H9 (cell line): ENCODE measurements at regions not wholly inside any gene's neighbourhood (a gene's known extent, or its start where the extent isn't known, plus 50 kb on each side); places are given as distances from the start of the nearest gene placed in this dataset.

Source experiments
- DNase-seq: peaks from one replicate; pipeline ENCODE4 v3.0.0-alpha.2; 2017
- H2AFZ ChIP-seq: one replicate; pipeline ENCODE4 v1.6.1; 2013; ENCODE audit warnings: mild to moderate bottlenecking, low read length, control low read depth, moderate library complexity
- H2AK5ac ChIP-seq: 2 replicates; pipeline ENCODE4 v1.6.1; 2013; ENCODE audit warnings: low read length, control low read depth, mixed read lengths; ENCODE audit not compliant: insufficient read length
- H2BK120ac ChIP-seq: one replicate; pipeline ENCODE4 v1.6.1; 2013; ENCODE audit warnings: low read depth, mild to moderate bottlenecking, low read length, control low read depth, inconsistent platforms; ENCODE audit not compliant: poor library complexity, severe bottlenecking
- H2BK12ac ChIP-seq: 2 replicates; pipeline ENCODE4 v1.6.1; 2013; ENCODE audit warnings: low read length, control low read depth, mixed read lengths, low read depth; ENCODE audit not compliant: insufficient read length
- H2BK15ac ChIP-seq: 2 replicates; pipeline ENCODE4 v1.6.1; 2013; ENCODE audit warnings: low read depth, low read length, control low read depth
- H2BK20ac ChIP-seq: one replicate; pipeline ENCODE4 v1.6.1; 2013; ENCODE audit warnings: low read depth, mild to moderate bottlenecking, low read length, control low read depth, inconsistent platforms; ENCODE audit not compliant: poor library complexity, severe bottlenecking
- H2BK5ac ChIP-seq: 2 replicates; pipeline ENCODE4 v1.6.1; 2013; ENCODE audit warnings: low read length, control low read depth, mixed read lengths; ENCODE audit not compliant: insufficient read length
- H3K14ac ChIP-seq: 2 replicates; pipeline ENCODE4 v1.6.1; 2013; ENCODE audit warnings: low read length, control low read depth; ENCODE audit not compliant: insufficient read depth
- H3K18ac ChIP-seq: 2 replicates; pipeline ENCODE4 v1.6.1; 2013; ENCODE audit warnings: low read depth, mild to moderate bottlenecking, mixed read lengths, low read length, control low read depth; ENCODE audit not compliant: insufficient read length
- H3K23ac ChIP-seq: 2 replicates; pipeline ENCODE4 v1.6.1; 2013; ENCODE audit warnings: low read length, control low read depth, mixed read lengths, low read depth; ENCODE audit not compliant: insufficient read length
- H3K23me2 ChIP-seq: 2 replicates; pipeline ENCODE4 v1.6.1; 2013; ENCODE audit warnings: low read depth, mild to moderate bottlenecking, mixed read lengths, low read length, control low read depth; ENCODE audit not compliant: insufficient read length, poor library complexity, severe bottlenecking
- H3K27ac ChIP-seq: 2 replicates; pipeline ENCODE4 v1.5.1; 2013; ENCODE audit warnings: low read length, control low read depth, mixed read lengths, low read depth; ENCODE audit not compliant: insufficient read length
- H3K27me3 ChIP-seq: 2 replicates; pipeline ENCODE4 v1.6.1; 2013; ENCODE audit warnings: low read length, control low read depth, inconsistent platforms; ENCODE audit not compliant: insufficient read depth
- H3K4ac ChIP-seq: 2 replicates; pipeline ENCODE4 v1.6.1; 2013; ENCODE audit warnings: low read depth, mild to moderate bottlenecking, control low read depth, inconsistent platforms, low read length, moderate library complexity
- H3K4me1 ChIP-seq: 2 replicates; pipeline ENCODE4 v1.6.1; 2013; ENCODE audit warnings: low read length, control low read depth, inconsistent platforms; ENCODE audit not compliant: insufficient read depth
- H3K4me2 ChIP-seq: 2 replicates; pipeline ENCODE4 v1.6.1; 2013; ENCODE audit warnings: low read length, control low read depth, mixed read lengths; ENCODE audit not compliant: insufficient read length, insufficient read depth
- H3K56ac ChIP-seq: 2 replicates; pipeline ENCODE4 v1.6.1; 2013; ENCODE audit warnings: low read depth, mild to moderate bottlenecking, mixed read lengths, low read length, control low read depth; ENCODE audit not compliant: insufficient read length
- H3K79me1 ChIP-seq: 2 replicates; pipeline ENCODE4 v1.6.1; 2013; ENCODE audit warnings: low read depth, mild to moderate bottlenecking, moderate library complexity, low read length, control low read depth, inconsistent platforms; ENCODE audit not compliant: insufficient read depth, poor library complexity, severe bottlenecking
- H3K79me2 ChIP-seq: 2 replicates; pipeline ENCODE4 v1.6.1; 2013; ENCODE audit warnings: low read length, control low read depth, inconsistent platforms; ENCODE audit not compliant: insufficient read depth
- H3K9ac ChIP-seq: 2 replicates; pipeline ENCODE4 v1.6.1; 2013; ENCODE audit warnings: low read length, control low read depth, mixed read lengths; ENCODE audit not compliant: insufficient read length; ENCODE audit errors: extremely low read depth
- H3K9me3 ChIP-seq: one replicate; pipeline ENCODE4 v1.6.1; 2013; ENCODE audit warnings: low read depth, low read length, inconsistent platforms; ENCODE audit not compliant: control insufficient read depth
- H3T11ph ChIP-seq: one replicate; pipeline ENCODE4 v1.6.1; 2013; ENCODE audit warnings: mild to moderate bottlenecking, low read length, control low read depth, inconsistent platforms
- H4K20me1 ChIP-seq: one replicate; pipeline ENCODE4 v1.6.1; 2013; ENCODE audit not compliant: control insufficient read depth, insufficient read length, insufficient read depth
- H4K5ac ChIP-seq: 2 replicates; pipeline ENCODE4 v1.6.1; 2013; ENCODE audit warnings: low read depth, mild to moderate bottlenecking, mixed read lengths, low read length, control low read depth; ENCODE audit not compliant: insufficient read length
- H4K8ac ChIP-seq: replicated peaks from 2 replicates; pipeline ENCODE4 v1.6.1; 2013; ENCODE audit warnings: low read length, control low read depth, mixed read lengths, low read depth; ENCODE audit not compliant: insufficient read length
- H4K91ac ChIP-seq: 2 replicates; pipeline ENCODE4 v1.6.1; 2013; ENCODE audit warnings: low read depth, mild to moderate bottlenecking, moderate library complexity, mixed read lengths, low read length, control low read depth; ENCODE audit not compliant: insufficient read length
- H3K27ac Mint-ChIP-seq, 3 experiments: 2 replicates in 2 of 3; 3 replicates in 1 of 3; pipeline ENCODE4 v1.8.0; 2020 to 2021; ENCODE audit warnings: mixed read lengths in 3 of 3, mild to moderate bottlenecking in 1 of 3, moderate library complexity in 1 of 3
- H3K27me3 Mint-ChIP-seq: 2 replicates; pipeline ENCODE4 v1.8.0; 2021; ENCODE audit warnings: low read depth, mild to moderate bottlenecking, moderate library complexity, mixed read lengths
- H3K36me3 Mint-ChIP-seq, 3 experiments: 2 replicates in 2 of 3; 3 replicates in 1 of 3; pipeline ENCODE4 v1.8.0; 2020 to 2021; ENCODE audit warnings: low read depth in 3 of 3, mixed read lengths in 3 of 3; ENCODE audit not compliant: insufficient read depth in 1 of 3
- H3K4me1 Mint-ChIP-seq, 2 experiments: 2 replicates each; pipeline ENCODE4 v1.8.0; 2020; ENCODE audit warnings: mixed read lengths in 2 of 2
- H3K4me3 Mint-ChIP-seq, 2 experiments: 2 replicates in 1 of 2; 3 replicates in 1 of 2; pipeline ENCODE4 v1.8.0; 2020 to 2021; ENCODE audit warnings: mild to moderate bottlenecking in 2 of 2, mixed read lengths in 2 of 2, moderate library complexity in 1 of 2
- H3K9me3 Mint-ChIP-seq, 2 experiments: 2 replicates in 1 of 2; 3 replicates in 1 of 2; pipeline ENCODE4 v1.8.0; 2020; ENCODE audit warnings: mild to moderate bottlenecking in 2 of 2, mixed read lengths in 2 of 2, moderate library complexity in 1 of 2
- CTCF ChIP-seq: fragments of 200-600 bp; sonication (generic); conservative IDR thresholded peaks from 3 replicates; pipeline ENCODE4 v1.8.0; 2021; ENCODE audit warnings: antibody characterized with exemption, mild to moderate bottlenecking
- WGBS: extraction: QIAGEN DNeasy Blood & Tissue Kit; methylation state at CpG from one replicate; pipeline ENCODE4 v1.1.7; 2013; ENCODE audit warnings: missing lambda C conversion rate, low lambda C conversion rate, mixed read lengths; ENCODE audit not compliant: insufficient read length; ENCODE audit errors: extremely low coverage; 5-methylcytosine and 5-hydroxymethylcytosine counted together

- Mint-ChIP-seq H3K9me3 (no peaks in the 10 kb centered on the region), H3K4me1 (peaks cover 3% of the 10 kb centered on the region in 2 experiments; a peak in 2 of 4 replicates), H3K4me3 (no peak overlapping the region), H3K36me3 (no peaks in the 10 kb centered on the region), H3K27ac (no peak overlapping the region), H3K27me3 (peaks cover 2% of the 10 kb centered on the region; the same call in 1 of the 2 replicates)
- Histone ChIP-seq H4K5ac (no peak overlapping the region), H3K4ac (no peak overlapping the region), H2BK20ac (no peak overlapping the region), H2BK5ac (no peak overlapping the region), H3K79me1 (no peaks in the 10 kb centered on the region), H3K79me2 (no peaks in the 10 kb centered on the region), H3K23ac (no peak overlapping the region), H2BK120ac (no peak overlapping the region), H3K9ac (no peak overlapping the region), H3K23me2 (no peaks in the 10 kb centered on the region), H3K4me2 (no peak overlapping the region), H4K8ac (no peak overlapping the region), H3K27ac (no peak overlapping the region), H4K20me1 (no peaks in the 10 kb centered on the region), H3K14ac (no peak overlapping the region), H3T11ph (no peak overlapping the region), H3K9me3 (no peaks in the 10 kb centered on the region), H3K27me3 (no peaks in the 10 kb centered on the region), H3K4me1 (no peaks in the 10 kb centered on the region), H3K18ac (no peak overlapping the region), H3K56ac (no peak overlapping the region), H2BK12ac (no peak overlapping the region), H2AFZ (no peak overlapping the region), H4K91ac (no peak overlapping the region), H2BK15ac (no peak overlapping the region), H2AK5ac (no peak overlapping the region)
- TF ChIP-seq CTCF, result no peak
- DNase-seq, result no peak
- no CpG with 5 or more reads among the region's 3 CpGs for WGBS
Measured at GRCh38 chr10:43808136-43808535, 159.5 kb upstream of the ZNF32 start.
